Fibroblast of villous mesenchyme (primary cell): ENCODE measurements at regions not wholly inside any gene's neighbourhood (a gene's known extent, or its start where the extent isn't known, plus 50 kb on each side); places are given as distances from the start of the nearest gene placed in this dataset.
A peak's percentile ranks its signal among the peaks of the same experiment; 100 is the strongest.

Experiments
- DNase-seq: peaks from one replicate; pipeline ENCODE4 v3.0.0-alpha.2; 2010; ENCODE audit warnings: low read depth
- H3K4me3 ChIP-seq: 2 replicates; pipeline ENCODE4 v1.5.1; 2011; ENCODE audit warnings: low read depth, mild to moderate bottlenecking, low read length
- TF ChIP-seq, protein P1 (sequence below): IDR thresholded peaks from 2 replicates; pipeline ENCODE4 v1.5.1; 2012; ENCODE audit warnings: low read depth, mild to moderate bottlenecking, low read length; ENCODE audit not compliant: insufficient read depth

DNA sequence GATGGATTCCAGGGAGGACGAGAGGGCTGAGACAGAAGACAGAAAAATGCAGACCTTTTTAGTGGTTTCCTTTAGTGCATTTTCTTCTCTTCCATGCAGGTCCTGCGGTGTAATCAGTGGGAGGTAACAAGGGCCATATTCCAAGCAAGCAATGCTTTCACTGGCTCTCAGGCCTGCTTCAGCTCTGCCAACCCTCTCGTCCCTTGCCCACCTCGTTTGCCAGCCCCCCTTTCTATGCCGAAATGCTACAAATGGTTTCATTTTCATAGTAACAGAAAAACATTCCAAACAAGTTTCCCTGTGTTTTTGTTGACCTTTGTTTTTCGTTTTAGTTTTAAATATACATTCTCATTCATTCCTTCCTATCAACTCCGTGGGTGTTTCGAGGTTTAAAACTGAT lies 443.1 kb downstream of the TTLL7 start:
- H3K4me3 ChIP-seq = no peak overlapping the region
- no peak for DNase-seq
- TF ChIP-seq, protein P1, sequence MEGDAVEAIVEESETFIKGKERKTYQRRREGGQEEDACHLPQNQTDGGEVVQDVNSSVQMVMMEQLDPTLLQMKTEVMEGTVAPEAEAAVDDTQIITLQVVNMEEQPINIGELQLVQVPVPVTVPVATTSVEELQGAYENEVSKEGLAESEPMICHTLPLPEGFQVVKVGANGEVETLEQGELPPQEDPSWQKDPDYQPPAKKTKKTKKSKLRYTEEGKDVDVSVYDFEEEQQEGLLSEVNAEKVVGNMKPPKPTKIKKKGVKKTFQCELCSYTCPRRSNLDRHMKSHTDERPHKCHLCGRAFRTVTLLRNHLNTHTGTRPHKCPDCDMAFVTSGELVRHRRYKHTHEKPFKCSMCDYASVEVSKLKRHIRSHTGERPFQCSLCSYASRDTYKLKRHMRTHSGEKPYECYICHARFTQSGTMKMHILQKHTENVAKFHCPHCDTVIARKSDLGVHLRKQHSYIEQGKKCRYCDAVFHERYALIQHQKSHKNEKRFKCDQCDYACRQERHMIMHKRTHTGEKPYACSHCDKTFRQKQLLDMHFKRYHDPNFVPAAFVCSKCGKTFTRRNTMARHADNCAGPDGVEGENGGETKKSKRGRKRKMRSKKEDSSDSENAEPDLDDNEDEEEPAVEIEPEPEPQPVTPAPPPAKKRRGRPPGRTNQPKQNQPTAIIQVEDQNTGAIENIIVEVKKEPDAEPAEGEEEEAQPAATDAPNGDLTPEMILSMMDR = no peak

DNA sequence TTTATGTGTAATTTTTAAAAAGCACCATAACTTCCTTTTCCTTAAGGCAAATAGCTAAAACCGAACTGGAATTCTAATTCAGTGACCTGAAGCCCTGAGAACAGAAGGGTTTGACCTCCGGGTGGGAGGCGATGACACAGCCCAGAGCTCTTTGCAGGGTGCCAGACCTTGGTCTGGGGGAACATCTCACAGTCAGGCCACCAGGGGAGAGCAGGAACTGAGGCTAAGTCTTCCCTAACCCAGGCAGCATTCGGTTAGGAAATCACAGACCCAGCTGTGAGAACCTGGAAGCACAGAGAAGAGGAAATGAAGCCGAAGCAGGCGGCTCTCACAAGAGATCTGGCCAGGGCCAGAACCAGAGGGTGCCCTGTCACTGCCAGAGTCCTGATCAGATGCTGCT lies 444.8 kb downstream of the TTLL7 start:
- peak; percentile 1 for DNase-seq
- TF ChIP-seq, protein P1 = no peak
- no peak overlapping the region for H3K4me3 ChIP-seq

DNA sequence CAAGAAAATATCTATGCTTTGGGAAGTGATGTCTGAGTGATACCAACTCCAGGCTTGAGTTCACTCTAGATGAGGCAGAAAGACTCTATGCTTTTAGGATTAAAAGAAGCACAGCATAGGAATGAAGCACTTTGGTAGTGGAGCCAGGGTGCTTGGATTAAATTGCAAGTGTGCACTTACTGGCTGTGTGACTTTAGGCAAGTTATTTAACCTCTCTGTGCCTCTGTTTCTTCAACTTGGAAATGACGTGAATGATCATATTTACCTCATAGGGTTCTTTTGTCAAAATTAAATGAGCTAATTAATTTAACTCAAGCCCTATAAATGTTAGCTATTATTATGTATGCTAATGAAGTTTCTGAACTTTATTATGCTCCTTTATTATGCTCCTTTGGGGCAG lies 446.1 kb downstream of the TTLL7 start:
- no peak for DNase-seq
- TF ChIP-seq, protein P1 = no peak
- H3K4me3 ChIP-seq = no peak overlapping the region

DNA sequence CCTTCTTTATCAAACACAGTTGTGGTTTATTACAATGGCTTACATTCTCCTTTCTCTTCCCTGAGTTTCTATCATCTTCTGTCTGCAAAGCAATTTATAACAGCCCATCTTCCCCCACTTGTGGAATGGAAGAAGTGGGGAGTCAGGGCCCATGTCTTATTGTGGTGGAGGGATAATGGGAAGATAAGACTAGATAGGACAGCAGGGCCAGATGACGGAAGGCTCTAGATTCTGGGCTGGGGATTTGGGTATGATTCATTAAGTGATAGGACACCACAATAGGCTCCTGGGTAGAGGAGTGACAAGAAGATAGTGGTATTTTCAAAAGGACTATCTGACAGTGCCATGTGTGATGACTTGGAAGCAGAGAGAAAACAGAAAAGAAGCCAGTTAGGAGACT lies 450.6 kb downstream of the TTLL7 start:
- TF ChIP-seq, protein P1 = no peak
- DNase-seq = no peak
- H3K4me3 ChIP-seq = no peak overlapping the region

DNA sequence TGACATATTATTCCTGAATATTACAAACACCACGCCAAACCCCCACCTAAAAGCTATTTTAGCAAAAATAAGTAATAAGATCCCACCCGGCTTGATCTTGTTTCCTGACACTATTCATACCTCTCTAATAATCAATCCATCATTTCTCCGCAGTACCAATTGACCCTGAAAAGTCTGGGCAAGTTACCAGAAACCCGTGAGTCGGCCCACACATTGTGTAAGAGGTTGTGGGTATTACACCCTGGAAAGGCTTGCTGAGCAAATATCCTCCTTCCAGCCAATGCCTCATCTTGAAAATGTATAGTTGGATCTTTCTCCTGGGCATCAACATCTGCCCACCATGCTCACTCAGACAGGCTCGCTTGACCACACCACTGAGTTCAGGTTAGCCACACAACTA lies 451.0 kb downstream of the TTLL7 start:
- DNase-seq = peak; percentile 1
- H3K4me3 ChIP-seq = no peak overlapping the region
- TF ChIP-seq, protein P1 = no peak

DNA sequence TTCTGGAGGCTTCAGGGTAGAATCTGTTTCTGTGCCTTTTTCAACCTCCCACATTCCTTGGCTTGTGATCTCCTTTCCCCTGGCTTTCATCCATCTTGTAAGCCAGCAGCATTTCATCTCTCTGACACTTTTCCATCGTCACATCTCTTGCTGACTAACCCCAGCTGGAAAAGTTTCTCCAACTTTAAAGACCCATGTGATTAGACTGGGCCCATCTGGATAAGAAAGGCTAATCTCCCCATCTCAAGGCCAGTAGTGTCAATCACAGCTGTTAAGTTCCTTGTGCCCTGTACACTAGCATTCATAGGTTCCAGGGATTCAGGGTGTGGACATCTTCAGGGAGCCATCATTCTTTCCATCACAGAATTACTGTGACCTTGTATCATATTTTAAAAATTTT lies 452.1 kb downstream of the TTLL7 start:
- TF ChIP-seq, protein P1 = no peak
- DNase-seq = peak; percentile 2
- H3K4me3 ChIP-seq = no peak overlapping the region

DNA sequence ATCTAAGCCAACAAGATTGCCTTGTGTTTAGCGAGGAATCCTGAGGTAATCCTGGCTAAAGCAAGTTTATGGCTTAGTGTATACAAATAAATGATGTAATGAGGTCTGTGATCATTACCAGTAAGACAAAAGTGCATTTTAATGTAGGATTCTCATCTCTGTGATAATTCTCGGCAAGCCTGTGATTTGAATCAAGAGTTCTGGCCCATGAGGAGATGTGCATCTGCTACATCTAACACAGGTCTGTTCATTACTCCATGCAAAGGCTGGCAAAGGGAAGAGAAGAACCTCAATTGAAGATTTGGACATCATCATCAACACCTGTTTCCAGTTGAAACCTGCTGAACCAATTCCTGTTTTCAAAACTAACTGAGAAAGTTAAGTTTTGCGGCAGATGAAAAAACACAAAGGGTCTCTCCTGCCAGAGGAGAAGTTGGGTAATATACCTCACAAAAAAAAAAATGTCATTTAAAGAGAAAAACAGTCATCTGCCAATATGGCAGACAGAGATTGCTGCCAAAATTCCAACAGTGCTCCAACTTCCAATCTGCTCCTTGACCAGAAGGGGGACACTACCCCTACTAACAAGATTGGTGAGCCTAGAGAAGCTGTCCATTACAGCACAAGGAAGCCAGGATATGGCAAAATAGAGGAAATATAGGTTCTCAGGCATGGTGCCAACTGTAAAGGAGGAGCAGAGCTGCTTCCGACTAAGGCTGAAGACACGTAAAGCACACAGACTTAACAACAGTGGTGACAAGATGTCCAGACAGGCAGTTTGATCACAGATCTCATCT lies 453.7 kb downstream of the TTLL7 start:
- no peak overlapping the region for H3K4me3 ChIP-seq
- TF ChIP-seq, protein P1 = no peak
- no peak for DNase-seq
